Endothelial cell of hepatic sinusoid (primary cell): ENCODE measurements at regions not wholly inside any gene's neighbourhood (a gene's known extent, or its start where the extent isn't known, plus 50 kb on each side); places are given as distances from the start of the nearest gene placed in this dataset.

Experiments used
- in situ Hi-C: cut with HindIII; loops from 2 replicates; pipeline ENCODE4 v1.10.0; 2017; ENCODE audit warnings: low sequenced_read_pairs

DNA sequence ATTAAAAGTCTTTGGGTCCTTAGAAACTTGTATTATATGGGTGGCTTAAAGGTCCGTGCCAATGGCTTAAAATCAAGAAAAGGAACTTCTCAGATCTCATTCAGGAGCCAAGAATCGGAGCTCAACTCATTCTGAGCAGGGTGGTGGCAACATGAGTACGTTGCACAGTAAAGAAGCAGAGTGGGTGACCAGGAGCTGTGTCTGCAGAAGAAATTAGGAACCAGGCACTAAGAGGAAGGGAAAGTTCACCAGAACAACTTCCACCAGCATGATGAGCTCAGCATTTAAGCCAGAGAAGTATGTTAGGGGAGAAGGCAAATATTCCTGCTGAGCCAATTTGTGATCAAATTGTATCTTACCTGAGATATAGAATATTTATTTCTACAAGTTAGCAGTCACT, 236.0 kb upstream of the NRP1 start:
- in situ Hi-C loops: no loop called here

DNA sequence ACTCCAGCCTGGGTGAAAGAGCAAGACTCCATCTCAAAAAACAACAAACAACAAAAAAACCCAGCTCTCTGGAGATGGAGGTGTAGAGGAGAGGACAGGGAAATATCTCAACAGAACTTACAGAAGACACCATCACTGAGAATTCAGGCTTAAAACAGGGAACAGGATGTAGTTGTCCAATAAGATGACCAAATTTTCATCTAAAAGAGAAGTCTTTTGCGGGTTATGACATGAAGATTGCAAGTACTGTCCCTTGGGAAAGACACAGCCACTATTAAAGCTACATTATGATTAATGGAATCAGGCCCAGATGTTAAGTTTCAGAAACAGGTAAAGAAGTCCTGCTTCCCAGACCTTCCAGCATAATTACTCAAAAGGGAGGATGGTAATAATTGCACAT, 235.2 kb upstream of the NRP1 start:
- in situ Hi-C loops: no loop called here

DNA sequence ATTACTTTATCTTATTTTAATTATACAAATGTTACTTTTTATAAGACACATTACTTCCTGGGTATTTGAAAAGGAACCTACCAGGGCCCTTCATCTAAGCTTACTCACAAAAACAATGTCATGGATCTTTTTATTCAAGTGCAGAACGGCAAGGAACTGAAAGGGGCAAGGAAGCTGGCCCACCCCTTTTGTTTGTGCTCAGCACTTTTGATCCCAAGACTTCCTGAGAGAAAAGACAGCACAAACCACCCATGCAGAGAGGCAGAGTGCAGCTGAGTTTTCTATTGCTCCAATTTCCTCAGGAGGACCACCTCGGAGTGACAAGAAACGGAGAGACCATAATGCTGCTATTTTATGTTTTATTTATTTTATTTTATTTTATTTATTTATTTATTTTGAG, 232.0 kb upstream of the NRP1 start:
- in situ Hi-C loops: no loop called here

DNA sequence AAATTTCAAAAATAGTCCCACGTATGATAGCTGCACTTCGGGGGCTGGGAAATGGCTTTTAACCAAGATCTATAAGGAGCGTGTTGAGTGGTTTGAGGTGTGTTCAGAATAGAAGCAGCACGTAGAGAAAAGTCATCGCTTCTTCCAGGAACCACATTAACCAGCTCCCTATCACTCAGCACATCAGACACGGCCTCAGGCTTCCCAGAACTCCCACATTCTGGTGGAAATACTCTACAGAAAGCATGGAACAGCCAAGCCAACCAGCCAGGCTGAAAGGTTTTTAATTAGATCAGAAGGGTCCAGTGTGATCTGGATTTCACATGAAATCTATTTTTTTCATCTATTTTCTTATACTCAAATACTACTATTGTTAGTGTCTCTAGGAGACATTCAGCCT, 231.5 kb upstream of the NRP1 start:
- in situ Hi-C loops: no loop called here

DNA sequence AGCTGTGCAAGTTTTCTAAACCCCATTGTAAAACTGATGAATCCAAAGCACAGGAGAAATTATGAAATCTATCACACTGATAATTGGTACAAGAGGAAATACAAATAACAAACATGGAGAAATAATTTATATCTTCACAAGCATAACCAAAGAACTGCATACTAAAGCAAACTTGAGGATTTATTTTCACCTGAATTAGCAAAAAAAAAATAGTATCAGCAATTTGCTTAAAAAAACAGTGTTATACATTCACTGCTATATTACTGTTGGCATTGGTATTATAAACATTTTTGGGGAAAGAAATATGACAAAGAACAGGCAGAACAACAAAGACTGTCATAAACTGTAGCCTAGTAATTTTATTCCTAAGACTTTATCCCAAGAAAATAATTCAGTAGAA, 230.8 kb upstream of the NRP1 start:
- in situ Hi-C loops: no loop called here

DNA sequence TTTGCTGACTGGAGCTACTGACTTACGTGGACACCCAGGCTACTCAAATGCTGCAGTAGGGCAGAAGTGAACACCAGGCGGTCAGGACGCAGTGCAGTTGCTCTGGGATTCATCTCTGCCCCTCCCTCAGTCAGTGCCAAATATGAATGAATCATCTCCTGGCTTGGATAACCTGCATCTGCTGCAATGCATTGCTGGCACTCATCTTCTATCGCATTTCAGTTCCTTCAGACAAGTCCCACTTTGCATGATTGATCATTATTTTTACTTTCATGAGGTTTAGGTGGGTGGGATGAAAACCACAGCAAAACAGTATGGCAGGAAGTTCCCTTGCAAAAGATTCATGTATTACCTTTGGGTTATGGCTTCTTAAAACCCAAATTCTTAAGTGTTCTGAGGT, 224.6 kb upstream of the NRP1 start:
- in situ Hi-C loops: no loop called here

DNA sequence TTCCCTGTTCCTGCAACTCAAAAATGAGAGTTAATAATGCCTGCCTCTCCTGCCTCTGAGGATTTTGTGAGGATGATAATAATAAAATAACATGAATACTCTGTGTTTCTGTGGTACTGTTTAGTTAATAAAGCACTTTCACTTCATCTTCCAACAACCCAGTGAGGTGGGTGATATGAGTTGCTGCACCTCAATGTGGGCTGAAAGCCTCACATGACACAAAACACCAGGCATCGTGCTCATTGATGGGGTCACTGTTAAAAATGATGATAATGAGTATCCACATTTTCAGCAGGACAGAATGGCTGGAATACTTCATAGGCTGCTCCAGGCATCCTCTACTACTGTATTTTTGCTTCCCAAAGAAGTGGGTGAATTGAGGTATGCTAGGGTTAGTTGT, 222.8 kb upstream of the NRP1 start:
- in situ Hi-C loops: no loop called here

DNA sequence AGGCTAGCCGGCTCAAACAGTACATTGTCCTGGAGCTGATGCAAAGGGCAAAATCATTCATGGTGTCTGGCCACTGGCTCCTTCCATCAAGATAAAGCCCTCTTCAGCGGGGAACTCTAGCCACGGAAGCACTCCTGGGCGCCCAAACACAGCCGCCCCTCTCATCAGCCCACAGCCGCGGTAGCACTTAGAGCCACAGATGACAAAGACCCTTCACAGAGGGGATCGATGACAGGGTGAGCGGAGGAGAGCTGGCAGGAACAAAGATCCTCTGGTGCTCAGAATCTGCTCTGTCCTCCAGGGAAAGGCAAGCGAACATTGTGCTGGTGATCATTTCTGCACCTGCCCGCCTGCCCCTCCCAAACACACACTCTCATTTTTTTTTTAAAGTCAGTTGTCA, 222.2 kb upstream of the NRP1 start:
- in situ Hi-C loops: no loop called here

DNA sequence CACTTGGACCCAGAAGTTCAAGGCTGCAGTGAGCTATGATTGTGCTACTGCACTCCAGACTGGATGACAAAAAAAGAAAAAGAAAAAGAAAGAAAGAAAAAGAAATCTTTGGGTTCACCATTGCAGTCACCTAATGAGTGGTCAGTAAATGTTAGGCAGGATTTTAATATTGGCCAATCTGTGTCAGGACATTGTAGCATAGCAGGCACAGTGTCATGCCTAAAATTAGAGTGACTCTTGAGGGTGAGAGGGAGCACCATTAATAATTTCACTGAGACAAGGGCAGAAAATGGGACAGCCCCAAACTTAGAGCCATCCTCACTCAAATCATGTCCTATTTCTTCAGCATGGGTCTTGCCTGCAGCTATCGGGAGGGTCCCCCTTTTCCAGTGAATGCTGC, 221.6 kb upstream of the NRP1 start:
- in situ Hi-C loops: no loop called here

DNA sequence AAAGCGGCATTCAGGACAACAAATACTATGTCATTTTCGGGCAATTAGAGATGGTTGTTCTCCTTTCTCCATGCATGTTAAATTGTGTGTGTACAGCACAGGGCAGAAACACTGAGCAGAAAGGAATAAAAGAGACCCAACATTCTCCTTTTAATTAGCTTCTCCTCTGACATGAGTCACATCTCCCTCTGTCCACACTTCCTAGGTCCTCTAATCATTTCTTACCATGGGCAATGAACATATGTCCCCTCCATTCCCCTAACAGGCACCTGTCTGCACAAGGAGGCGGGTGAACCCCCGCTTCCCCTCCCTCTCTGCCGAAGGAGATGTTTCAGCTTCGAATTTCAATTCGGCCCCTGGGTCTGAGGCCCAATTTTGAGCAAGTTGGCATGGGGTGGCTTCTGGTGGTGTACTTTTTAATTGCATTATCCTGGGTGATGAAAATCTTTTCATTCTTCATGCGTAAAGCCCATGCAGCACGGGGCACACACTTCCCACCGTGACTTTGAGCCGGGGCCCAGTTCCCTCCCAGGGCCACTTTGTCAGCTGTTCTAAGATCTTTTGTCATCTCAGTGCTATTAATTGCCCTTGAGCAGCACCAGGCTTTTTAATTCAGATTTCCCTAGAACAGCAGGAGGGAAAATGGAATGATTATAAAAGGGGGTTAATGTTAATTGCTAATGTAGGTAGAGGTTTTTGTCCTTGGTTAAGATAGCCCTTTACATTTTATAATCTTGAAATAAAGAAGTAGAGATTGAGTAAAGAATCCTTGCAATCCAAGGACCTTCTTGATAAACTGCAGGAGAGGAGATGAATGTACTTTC, 219.5 kb upstream of the NRP1 start:
- in situ Hi-C loops: no loop called here

DNA sequence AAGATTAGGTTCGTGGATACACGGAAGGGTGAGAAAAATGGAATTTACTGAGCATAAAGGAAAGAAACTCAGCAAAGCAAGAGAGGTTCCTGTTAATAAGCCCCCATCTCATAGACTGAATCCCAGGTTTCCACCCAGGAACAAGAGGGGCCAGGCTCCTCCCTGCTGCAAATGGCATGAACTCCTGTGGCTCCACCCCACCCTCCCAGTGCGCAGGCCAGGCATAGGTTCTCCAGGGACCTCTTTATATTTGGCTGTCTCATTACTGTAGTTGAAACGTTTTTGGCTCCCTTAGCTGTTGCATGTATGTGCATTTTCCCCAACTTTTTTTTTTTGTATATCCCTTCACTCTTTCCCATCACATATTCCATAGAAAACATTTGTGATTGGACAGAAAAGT, 217.8 kb upstream of the NRP1 start:
- in situ Hi-C loops: no loop called here

DNA sequence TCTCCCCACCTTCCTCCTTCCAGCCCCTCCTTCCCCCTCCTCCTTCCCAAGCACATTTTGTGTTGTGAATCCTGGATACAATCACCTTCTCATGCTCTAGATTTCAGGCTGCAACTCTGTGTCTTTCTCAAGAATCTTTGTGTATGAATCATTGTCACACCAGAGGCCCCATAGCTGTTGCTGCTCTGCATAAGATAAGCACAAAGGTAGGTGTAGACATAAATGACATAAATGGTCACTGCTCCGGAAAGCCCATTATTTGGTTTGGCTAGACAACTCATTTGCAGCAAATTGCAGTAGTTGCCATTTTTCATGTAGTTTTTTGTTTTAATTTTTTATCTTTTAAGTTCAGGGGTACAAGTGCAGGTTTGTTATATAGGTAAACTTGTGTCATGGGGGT, 216.3 kb upstream of the NRP1 start:
- in situ Hi-C loops: no loop called here

DNA sequence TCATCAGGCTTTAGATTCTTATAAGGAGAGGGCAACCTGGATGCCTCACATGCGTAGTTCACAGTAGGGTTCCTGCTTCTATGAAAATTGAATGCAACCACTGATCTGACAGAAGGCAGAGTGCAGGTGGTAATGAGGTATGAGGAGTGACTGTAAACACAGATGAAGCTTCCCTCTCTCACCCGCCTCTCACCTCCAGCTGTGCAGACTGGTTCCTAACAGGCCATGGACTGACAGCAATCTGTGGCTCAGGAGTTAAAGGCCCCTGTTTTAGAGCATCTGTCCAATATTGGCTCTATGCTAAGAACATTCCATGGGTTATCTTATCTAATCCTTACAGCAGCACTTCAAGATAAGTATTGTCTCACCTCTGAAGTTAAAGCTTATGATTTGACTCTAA, 213.5 kb upstream of the NRP1 start:
- in situ Hi-C loops: no loop called here

DNA sequence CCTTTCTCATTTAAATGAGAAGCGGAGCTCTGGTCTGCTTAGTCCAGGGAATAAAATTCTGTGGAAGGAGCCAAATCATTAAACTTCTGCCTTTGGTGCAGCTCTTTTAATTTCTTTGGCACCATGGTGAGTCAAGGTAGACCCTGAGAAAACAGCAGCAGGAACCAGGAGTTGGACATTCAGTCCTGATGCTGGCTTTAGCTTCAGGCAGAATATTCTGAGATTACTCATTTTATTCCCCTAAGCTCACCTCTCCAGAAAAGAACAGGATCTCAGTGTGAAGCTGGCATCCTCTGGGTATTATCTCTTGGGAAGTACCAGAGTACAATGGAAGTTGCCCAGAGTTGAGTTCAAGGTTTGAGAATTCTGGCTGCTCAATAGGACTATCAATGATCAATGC, 211.6 kb upstream of the NRP1 start:
- in situ Hi-C loops: no loop called here

DNA sequence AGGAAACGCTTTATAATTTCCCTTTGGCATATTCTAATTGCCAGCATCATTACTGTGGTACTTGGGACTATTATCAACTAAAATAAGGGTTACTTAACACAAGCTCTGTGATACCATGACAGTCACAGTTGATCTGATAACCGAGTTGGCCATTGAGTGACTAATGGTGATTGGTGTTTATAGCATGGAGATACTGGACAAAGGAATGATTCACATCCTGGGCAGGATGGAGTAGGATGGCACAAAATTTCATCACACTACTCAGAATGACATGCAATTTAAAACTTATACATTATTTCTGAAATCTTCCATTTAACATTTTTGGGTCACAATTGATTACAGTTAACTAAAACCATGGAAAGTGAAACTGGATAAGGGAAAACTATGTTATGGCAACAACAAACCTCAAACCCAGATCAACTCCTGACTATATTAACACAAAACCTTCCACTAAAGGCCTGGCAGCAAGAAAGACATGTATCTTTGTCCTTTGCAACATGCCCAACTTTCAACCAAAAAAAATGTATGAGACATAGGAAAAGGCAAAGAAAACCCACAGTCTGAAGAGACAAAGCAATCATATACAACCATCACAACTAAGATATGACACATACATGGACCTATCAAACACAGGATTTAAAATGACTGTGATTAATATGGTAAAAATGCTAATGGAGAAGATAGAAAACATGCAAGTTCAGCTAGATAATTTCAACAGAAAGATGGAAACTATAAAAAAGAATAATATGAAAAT, 208.5 kb upstream of the NRP1 start:
- in situ Hi-C loops: no loop called here

DNA sequence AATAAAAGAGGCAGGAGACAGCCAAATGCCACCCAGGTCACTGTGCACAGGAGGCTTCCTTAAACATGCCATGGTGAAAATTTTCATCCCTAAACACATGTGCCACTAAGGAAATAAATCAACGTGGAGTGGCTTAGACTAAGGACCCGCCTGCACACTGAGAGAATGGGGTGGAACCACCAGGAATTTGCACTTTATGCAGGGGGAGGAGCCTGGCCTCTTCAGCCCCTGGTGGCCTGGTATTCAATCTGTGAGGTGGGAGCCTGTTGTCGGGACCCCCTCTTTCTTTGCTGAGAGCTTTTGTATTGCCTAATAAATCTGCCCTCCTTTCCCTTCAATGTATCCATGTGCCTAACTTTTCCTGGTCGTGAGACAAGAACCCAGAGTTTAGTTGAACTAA, 204.6 kb upstream of the NRP1 start:
- in situ Hi-C loops: no loop called here

DNA sequence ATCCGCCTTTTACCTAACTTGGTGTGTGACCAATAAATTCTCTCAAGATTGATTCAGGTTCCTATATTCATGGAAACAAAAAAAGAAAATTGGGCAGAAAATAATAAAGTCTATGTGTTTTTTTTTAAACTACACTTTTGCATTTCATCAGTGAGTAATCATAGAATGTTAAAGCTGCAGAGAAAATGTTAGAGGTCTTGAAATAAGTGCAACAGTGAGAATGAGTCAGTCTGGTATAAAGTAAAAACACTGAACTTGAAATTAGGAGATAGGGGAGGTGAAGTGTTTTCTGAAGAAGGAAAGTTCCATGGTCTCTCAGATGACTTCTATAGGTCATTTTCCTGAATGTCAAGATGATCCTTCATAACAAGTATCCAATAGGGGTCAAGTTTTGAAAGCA, 202.6 kb upstream of the NRP1 start:
- in situ Hi-C loops: no loop called here

DNA sequence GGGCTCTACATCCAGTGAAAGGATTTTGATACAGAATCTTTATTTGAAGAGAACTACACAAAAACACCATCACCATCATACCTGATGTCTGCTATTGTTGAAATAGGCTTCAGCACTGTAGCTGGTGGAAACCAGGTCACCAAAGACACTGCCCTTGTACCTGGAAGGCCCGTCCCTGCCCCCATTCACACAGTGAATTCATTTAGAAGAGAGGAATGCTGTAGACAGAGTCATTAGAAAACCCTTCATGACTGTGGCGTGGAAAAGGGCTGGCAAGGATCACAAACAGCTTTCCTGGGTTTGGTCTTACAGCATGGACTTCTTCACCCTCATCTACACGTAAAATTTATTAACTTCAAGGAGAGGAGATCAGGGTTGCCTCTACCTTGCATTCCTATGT, 202.0 kb upstream of the NRP1 start:
- in situ Hi-C loops: no loop called here

DNA sequence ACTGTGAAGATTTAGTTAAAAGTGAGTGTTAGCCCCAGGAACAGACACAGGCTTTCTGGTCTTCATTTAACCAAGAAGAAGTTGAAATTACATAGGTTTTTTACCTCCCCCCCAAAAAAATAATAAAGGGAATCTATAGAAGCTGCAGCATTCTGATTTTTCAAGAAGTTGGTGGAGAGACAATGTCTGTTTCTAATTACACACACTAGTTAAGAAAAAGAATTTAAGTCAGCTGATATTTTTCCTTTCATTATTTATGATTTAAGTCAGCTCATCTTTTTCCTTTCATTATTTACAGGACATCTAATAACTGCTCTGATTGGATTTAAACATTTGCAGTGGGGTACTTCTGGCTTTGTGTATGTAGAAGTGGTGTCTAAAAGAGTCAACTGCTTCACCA, 201.4 kb upstream of the NRP1 start:
- in situ Hi-C loops: no loop called here

DNA sequence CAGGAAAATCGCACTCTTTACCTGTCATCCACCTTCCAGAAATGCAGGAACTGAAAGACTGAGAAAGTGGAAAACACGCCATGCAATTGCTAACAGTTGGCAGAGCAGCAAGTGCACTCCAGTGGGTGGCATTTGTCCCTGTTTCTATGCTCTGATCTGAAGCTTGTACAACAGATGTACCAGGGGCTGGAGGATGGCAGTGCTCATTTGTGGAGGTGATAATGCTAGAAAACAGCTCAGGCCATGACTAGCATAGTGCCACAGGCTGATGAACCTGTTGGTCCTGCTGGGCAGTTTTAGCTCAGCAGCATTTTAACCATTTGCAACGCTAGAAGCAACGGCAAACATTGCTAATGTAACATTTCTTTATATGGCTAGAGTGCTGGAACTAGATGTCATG, 199.9 kb upstream of the NRP1 start:
- in situ Hi-C loops: no loop called here

DNA sequence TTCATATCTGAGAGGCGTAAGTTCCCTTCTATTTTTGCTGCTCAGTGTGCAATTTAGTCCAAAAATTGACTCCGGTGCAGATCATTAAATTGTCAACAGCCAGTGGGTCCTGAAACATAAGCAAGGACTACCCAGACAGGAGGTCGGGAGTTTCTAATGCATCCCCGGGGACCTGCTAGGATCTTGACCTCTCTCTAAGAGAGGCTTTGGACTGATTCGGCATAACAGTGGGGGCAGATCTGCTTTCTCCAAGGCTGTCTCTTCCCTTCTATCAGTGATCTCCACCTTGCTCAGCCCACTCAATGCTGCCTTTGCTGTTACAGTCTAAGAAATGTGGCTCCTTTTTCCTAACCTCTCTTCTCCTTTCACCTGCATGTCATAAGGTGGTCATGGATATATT, 199.1 kb upstream of the NRP1 start:
- in situ Hi-C loops: no loop called here

DNA sequence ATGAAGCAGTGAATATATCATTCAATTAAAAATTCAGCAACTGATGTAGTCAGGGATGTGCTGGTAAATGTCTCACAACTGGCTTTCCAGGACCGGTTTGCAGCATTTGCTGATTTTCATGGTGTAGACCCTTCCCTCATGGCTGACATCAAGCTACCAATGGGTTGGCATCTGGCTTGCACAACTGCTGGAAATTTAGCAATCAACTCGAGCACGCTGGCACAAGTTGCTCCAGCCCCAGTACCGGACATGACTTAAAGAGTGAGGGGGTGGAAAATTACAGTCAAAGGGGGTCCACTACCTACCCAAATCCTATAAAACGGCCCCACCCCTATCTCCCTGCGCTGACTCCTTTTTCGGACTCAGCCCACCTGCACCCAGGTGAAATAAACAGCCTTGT, 198.4 kb upstream of the NRP1 start:
- in situ Hi-C loops: no loop called here

DNA sequence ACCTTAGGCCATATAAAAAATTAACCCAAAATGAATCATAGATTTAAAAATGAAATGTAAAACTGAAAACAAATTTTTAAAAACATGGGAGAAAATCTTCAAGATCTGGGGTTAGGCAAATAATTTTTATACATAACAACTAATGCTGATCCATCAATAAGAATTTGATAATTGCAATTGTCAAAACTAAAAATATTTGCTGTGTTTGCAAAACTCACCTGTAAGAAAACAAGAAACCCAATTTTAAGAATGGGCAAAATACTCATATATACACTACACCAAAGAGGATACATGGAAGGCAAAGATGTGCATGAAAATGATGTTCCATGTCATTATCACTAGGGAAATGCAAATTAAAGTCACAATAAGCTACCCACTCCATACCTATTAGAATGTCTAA, 194.8 kb upstream of the NRP1 start:
- in situ Hi-C loops: no loop called here
